ENCODE measurements at regions not wholly inside any gene's neighbourhood (a gene's known extent, or its start where the extent isn't known, plus 50 kb on each side); places are given as distances from the start of the nearest gene placed in this dataset.

DNA sequence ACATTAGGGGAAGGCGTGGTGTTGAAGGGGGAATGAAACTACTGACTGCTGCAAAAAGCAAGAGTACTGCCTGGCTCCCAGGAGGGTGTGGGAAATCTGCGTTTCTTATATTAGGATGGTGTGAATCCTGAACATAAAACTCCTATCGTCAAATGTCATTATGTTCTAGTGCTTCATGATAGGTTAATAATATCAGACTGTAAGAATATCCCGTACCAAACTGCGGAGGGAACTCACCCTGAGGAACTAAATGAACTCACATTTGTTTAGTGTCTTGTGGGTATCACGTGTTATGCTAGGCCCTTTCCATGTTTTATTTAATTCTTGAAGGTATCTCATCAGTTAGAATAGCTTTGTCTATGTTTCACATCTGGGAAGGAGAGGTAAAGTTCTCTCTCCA lies 610.7 kb downstream of the QKI start:
- no peaks in the 10 kb centered on the region for H3K9me3 Mint-ChIP-seq (ENCODE audit: unreplicated experiment)
- TF ChIP-seq, protein P1, sequence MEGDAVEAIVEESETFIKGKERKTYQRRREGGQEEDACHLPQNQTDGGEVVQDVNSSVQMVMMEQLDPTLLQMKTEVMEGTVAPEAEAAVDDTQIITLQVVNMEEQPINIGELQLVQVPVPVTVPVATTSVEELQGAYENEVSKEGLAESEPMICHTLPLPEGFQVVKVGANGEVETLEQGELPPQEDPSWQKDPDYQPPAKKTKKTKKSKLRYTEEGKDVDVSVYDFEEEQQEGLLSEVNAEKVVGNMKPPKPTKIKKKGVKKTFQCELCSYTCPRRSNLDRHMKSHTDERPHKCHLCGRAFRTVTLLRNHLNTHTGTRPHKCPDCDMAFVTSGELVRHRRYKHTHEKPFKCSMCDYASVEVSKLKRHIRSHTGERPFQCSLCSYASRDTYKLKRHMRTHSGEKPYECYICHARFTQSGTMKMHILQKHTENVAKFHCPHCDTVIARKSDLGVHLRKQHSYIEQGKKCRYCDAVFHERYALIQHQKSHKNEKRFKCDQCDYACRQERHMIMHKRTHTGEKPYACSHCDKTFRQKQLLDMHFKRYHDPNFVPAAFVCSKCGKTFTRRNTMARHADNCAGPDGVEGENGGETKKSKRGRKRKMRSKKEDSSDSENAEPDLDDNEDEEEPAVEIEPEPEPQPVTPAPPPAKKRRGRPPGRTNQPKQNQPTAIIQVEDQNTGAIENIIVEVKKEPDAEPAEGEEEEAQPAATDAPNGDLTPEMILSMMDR (IDR thresholded peaks at IDR 0.05; ENCODE audit: unreplicated experiment) = no peak
- no peaks in the 10 kb centered on the region for H3K36me3 Mint-ChIP-seq (ENCODE audit: low read depth, unreplicated experiment)

DNA sequence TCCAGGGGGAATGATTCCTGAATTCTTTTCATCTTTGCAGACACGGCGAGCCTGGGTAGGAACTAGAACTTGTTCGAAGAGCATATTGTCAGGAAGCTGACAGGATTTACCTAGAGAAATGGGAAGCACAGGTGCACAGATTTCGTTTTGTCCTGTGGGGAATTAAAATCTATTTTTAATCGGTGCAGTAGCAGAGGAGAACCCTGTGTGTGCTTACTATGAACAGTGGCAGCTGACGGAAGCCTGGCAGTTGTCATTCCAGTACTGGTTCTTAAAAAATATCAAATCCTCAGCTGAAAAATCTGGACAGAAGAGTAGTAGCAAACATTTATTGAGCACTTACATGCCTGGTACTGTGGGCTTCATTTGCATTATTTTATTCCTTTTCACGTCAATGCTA lies 609.0 kb downstream of the QKI start:
- TF ChIP-seq, protein P1 (IDR thresholded peaks at IDR 0.05; ENCODE audit: unreplicated experiment) = no peak
- Mint-ChIP-seq H3K4me3 (ENCODE audit: unreplicated experiment) (no peak overlapping the region), H3K36me3 (ENCODE audit: low read depth, unreplicated experiment) (no peaks in the 10 kb centered on the region), H3K27ac (ENCODE audit: unreplicated experiment) (no peak overlapping the region), H3K4me1 (ENCODE audit: unreplicated experiment) (no peaks in the 10 kb centered on the region), H3K27me3 (ENCODE audit: unreplicated experiment) (no peaks in the 10 kb centered on the region), H3K9me3 (ENCODE audit: unreplicated experiment) (no peaks in the 10 kb centered on the region)
- no peak for DNase-seq (ENCODE audit: low spot score)

More for the DNA sequence above, 610.7 kb downstream of the QKI start:
- H3K4me3 Mint-ChIP-seq (ENCODE audit: unreplicated experiment) = no peak overlapping the region
- DNase-seq (ENCODE audit: low spot score) = no peak
- H3K4me1 Mint-ChIP-seq (ENCODE audit: unreplicated experiment) = no peaks in the 10 kb centered on the region
- no peak overlapping the region for H3K27ac Mint-ChIP-seq (ENCODE audit: unreplicated experiment)
- H3K27me3 Mint-ChIP-seq (ENCODE audit: unreplicated experiment) = no peaks in the 10 kb centered on the region

DNA sequence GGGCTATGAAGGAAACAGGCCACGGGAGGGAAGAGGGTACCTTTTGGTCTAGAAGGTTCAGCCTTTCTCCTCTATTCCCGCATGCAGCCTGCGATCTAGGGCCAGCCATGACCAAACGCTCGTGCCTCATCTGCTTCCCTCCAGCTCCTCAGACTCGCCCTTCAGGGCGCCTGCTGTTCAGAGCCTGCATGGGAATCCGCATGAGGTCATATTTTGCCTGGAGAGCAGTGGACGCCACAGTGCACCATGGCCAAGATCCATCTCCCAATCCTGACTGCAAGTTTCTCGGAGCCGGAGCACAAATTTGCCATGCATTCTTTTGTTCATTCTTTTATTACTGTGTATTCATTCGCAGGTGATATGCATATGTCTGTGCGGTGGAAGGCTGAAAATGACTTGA lies 608.1 kb downstream of the QKI start:
- DNase-seq (ENCODE audit: low spot score) = no peak
- TF ChIP-seq, protein P1 (IDR thresholded peaks at IDR 0.05; ENCODE audit: unreplicated experiment) = no peak
- no peak overlapping the region for H3K27ac Mint-ChIP-seq (ENCODE audit: unreplicated experiment)
- H3K4me3 Mint-ChIP-seq (ENCODE audit: unreplicated experiment) = no peak overlapping the region
- H3K27me3 Mint-ChIP-seq (ENCODE audit: unreplicated experiment) = peaks cover 4% of the 10 kb centered on the region
- no peaks in the 10 kb centered on the region for H3K9me3 Mint-ChIP-seq (ENCODE audit: unreplicated experiment)
- H3K4me1 Mint-ChIP-seq (ENCODE audit: unreplicated experiment) = no peaks in the 10 kb centered on the region
- H3K36me3 Mint-ChIP-seq (ENCODE audit: low read depth, unreplicated experiment) = no peaks in the 10 kb centered on the region

DNA sequence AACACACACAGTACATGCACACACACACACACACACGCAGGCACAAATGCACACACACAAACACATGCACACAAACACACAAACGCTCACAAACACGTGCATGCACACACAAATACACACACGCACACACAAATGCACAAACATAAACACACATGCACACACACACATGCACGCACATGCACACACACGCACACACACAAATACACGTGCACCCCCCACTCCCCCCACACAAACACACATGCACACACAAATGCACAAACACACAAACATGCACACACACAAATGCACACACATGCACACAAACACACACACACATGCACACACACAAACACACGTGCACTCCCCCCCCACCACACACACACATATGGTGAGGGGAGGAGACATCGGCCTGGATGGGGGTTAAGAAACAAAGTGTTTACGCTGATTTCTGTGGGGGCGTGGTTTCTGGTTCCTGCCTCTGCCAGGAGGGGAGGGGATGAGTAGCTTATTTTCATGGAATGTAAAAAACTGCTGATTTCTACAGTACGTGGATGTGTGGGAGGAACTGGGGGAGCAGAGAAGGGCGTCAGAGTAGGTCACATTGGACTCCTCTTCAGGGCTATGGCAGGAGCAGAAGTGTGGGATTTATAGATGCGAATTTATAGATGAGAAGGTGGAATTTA lies 607.2 kb downstream of the QKI start:
- DNase-seq (ENCODE audit: low spot score) = no peak
- Mint-ChIP-seq H3K27me3 (ENCODE audit: unreplicated experiment) (peaks cover 5% of the 10 kb centered on the region), H3K36me3 (ENCODE audit: low read depth, unreplicated experiment) (no peaks in the 10 kb centered on the region), H3K9me3 (ENCODE audit: unreplicated experiment) (no peaks in the 10 kb centered on the region), H3K27ac (ENCODE audit: unreplicated experiment) (no peak overlapping the region), H3K4me1 (ENCODE audit: unreplicated experiment) (no peaks in the 10 kb centered on the region), H3K4me3 (ENCODE audit: unreplicated experiment) (no peak overlapping the region)
- TF ChIP-seq, protein P1 (IDR thresholded peaks at IDR 0.05; ENCODE audit: unreplicated experiment) = no peak

DNA sequence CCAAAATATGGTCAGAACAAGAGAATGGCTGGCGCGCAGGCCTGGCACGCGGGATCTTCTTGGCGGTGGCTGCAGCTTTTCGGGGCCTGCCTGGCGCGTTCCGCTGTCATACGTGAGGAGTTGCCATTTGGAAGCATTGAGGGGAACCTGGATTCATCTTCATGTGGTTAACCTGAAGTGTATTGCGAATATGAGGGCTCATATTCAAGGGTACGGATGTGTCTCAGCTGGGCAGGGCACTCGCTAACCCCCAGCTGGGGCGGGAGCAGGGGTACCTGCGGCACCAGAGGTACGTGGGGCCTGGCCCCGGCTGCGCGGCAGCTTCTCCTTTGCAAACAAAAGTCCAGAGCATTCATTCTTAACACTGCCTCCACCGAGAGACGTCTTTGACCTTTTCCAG lies 605.6 kb downstream of the QKI start:
- H3K27ac Mint-ChIP-seq (ENCODE audit: unreplicated experiment) = no peak overlapping the region
- H3K9me3 Mint-ChIP-seq (ENCODE audit: unreplicated experiment) = no peaks in the 10 kb centered on the region
- no peaks in the 10 kb centered on the region for H3K36me3 Mint-ChIP-seq (ENCODE audit: low read depth, unreplicated experiment)
- TF ChIP-seq, protein P1 (IDR thresholded peaks at IDR 0.05; ENCODE audit: unreplicated experiment) = no peak
- no peaks in the 10 kb centered on the region for H3K4me1 Mint-ChIP-seq (ENCODE audit: unreplicated experiment)
- H3K27me3 Mint-ChIP-seq (ENCODE audit: unreplicated experiment) = peaks cover 5% of the 10 kb centered on the region
- DNase-seq (ENCODE audit: low spot score) = no peak
- H3K4me3 Mint-ChIP-seq (ENCODE audit: unreplicated experiment) = no peak overlapping the region
